GM12872 (cell line): ENCODE measurements at regions not wholly inside any gene's neighbourhood (a gene's known extent, or its start where the extent isn't known, plus 50 kb on each side); places are given as distances from the start of the nearest gene placed in this dataset.

Experiments used
- TF ChIP-seq, protein P1 (sequence below): IDR thresholded peaks from 3 replicates; pipeline ENCODE4 v1.5.1; 2011; ENCODE audit warnings: low read depth, mild to moderate bottlenecking, low read length, moderate library complexity; ENCODE audit not compliant: insufficient read depth

DNA sequence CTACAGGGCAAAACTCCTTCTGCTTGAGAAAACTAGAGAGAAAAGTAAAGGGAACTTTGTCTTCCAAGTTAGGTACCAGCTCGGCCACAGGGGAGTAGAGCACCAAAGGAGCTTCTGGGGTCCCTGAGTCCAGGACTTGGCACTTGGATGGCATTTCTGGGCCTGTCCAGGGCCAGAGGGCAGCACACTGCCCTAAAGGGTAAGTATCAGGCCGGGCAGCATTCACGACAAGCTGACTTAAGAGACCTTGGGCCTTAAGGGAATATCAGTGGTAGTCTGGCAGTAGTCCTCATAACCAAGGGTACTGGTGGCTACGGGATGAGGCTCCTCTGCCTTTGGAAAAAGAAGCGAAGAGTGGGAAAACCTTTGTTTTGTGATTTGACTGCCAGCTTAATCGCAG is 632.7 kb downstream of the KLHL13 start:
- TF ChIP-seq, protein P1, sequence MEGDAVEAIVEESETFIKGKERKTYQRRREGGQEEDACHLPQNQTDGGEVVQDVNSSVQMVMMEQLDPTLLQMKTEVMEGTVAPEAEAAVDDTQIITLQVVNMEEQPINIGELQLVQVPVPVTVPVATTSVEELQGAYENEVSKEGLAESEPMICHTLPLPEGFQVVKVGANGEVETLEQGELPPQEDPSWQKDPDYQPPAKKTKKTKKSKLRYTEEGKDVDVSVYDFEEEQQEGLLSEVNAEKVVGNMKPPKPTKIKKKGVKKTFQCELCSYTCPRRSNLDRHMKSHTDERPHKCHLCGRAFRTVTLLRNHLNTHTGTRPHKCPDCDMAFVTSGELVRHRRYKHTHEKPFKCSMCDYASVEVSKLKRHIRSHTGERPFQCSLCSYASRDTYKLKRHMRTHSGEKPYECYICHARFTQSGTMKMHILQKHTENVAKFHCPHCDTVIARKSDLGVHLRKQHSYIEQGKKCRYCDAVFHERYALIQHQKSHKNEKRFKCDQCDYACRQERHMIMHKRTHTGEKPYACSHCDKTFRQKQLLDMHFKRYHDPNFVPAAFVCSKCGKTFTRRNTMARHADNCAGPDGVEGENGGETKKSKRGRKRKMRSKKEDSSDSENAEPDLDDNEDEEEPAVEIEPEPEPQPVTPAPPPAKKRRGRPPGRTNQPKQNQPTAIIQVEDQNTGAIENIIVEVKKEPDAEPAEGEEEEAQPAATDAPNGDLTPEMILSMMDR, result no peak

DNA sequence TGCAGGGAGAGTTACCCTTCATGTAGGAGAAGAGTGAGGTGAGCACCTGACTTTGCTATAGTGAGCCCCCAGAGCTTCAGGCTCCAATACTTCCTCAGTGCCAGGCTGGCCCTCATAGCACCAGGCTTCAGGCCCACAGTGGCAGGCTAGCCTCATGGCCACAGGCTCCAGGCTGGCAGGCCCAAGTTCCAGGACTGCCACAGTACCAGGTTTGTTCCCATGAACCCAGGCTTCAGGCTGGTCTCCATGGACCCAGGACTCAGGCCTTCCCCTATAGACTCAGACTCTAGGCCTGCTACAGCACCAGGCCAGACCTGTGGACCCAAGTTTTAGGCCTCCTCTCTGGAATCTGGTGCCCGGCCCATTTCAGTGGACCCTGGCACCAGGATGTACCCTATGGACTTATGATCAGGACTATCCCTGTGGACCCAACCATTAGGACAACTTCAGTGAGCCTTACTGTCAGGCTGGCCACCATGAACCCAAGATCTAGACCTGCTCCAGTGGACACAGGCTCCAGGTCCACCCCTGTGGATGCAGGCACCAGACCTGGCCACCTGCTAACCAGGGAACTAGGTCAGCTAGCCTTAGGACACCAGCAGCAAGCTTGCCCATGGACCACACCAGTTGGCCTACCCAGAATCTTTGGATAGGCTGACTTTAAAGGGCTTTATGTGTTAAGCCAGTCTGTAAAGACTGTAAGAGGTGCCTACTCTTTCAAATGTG is 658.2 kb downstream of the KLHL13 start:
- TF ChIP-seq, protein P1, result no peak

DNA sequence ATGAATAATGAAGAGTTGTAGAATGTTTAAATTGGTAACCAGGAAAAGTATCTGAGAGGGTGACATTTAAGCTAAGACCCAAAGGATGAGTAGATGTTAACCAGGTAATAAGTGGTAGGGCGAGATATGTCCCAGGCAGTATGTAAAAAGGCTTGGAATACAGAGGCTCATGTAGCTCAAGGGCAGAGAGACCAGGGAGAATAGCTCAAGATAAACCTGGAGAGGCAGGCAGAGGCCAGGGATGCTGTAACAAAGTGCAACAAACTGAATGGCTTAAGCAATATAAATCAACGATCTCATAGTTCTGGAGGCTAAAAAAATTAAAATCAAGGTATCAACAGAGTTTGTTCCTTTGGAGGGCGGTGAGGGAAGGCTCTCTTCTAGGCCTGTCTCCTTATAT is 660.8 kb downstream of the KLHL13 start:
- TF ChIP-seq, protein P1, result no peak

DNA sequence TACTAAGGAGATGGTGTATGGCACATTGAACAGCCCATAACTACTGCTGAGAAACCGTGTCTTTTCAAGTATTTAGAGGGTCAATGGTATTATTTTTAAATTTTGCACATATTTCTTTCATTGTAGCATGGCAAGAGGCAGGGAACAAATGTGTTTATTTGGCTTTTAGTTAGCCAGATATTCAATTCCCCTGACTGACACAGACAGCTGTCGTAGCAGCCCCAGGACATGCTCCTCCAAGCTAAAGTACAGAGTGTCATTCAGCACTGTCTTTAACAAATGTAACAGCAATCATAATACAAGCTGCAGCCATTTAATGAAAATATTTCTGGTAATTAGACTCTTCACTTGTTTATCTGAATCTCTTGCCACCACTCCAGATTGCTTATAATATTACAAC is 687.1 kb downstream of the KLHL13 start:
- TF ChIP-seq, protein P1, result no peak

DNA sequence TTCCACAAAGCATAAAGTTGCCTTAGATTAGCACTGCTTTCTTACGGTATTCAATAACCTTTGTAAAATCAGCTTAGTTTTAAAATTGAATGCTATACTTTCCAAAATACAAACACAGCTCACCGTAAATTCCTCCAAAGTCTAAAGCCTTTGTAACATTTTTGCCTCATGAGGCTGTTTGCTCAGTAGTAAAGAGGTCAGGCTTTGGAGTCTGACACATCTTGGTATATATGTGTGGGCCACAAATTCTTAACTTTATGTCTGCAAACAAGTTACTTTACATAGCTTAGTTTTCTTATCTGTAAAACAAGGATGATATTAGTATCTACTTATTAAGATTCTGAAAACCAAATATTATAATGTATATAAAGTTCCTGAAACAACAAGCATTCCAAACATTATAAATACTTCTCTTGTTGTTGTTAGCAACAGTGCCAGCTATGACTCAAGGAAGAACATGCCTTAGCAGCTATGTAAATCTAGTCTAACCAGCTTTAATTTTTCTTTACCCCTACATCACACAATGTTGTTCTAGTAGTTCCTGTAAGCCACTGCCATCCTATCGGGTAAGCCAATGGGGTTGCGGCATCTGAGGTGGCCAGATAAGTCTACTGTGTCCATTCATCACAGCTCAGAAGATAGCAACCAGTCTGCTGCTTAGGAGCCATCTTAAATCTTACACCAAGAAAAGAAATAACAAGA is 709.0 kb downstream of the KLHL13 start:
- TF ChIP-seq, protein P1, result no peak

DNA sequence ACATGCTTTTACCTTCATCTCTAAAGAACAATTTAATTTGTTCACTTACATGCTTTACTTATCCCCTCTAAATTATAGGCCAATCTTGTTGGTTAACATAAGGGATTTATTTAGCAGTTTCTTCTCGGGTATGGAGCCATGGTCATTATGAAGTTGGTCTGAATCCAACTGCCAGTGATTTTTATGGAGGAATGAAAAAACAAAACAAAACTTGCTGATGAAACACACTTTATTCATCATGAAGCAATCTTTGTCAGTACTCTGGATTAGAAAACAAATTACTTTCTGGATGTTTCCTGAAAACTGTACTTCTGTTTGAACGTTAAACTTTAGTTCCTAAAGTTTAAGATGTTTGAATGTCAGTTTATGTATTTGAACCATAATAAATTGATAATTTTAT is 715.8 kb downstream of the KLHL13 start:
- TF ChIP-seq, protein P1, result no peak

DNA sequence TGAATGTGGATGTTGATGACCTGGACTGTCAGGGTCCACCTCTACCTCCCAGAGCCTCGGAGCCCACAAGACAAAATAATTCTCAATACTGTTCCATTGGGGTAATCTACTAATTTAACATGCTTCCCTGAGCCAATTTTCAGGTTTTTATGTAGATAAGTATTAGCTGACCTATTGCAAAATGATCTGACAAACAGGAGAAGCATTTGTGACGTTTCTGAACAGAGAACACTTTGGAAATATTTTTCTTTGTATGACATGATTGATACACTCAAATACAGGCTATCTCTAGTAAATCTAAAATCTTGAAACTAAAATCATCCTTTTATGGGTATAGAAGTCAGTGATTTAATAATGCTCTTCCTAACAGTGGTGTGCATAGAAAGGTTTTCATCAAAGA is 716.6 kb downstream of the KLHL13 start:
- TF ChIP-seq, protein P1, result no peak
